ENCODE measurements at regions not wholly inside any gene's neighbourhood (a gene's known extent, or its start where the extent isn't known, plus 50 kb on each side); places are given as distances from the start of the nearest gene placed in this dataset.
A peak's percentile ranks its signal among the peaks of the same experiment; 100 is the strongest.

DNA sequence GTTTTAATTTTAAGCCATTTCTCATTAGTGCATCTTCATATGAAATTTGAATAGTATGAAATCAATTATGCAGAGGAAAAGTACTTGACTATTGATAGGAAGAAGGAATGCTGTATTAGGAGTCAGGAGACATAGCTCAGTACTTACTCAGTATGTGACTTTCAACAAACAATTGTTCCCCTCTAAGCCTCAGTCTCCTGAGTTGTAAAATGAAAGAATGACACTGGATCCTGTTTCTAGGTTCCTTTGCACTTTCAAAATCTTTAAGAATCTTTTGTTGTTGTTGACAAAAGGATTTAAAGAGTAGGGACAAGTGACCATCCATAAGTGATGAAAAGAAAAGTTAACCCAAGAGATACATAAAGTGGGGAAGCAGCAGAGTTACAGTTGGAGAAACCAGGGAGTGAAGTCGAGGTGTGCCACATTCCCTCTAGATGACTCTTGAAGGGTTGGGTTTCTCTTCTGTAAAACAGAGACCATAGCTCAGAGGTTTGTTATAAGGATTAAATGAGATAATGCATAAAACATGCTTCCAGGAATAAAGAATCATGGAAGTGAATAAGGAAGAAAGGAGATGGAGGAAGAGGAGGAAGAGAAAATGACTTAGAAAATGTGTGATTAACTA lies 105.7 kb upstream of the KCNJ15 start:
- no peaks in the 10 kb centered on the region for H3K4me1 ChIP-seq (ENCODE audit: insufficient read depth, low read length, poor library complexity, severe bottlenecking)
- no peak overlapping the region for H3K4me3 ChIP-seq (ENCODE audit: low read depth, low read length, poor library complexity, severe bottlenecking)
- H4K20me1 ChIP-seq (ENCODE audit: insufficient read depth, low read length), result no peaks in the 10 kb centered on the region
- no peak for DNase-seq (ENCODE audit: low spot score)
- POLR2A ChIA-PET, result no interaction called here
- intact Hi-C loops (cut with micrococcal nuclease; ENCODE audit: unreplicated experiment), result no loop called here
- TF ChIP-seq EZH2phosphoT487 (IDR thresholded peaks at IDR 0.05; ENCODE audit: borderline replicate concordance, low read depth, low read length), result no peak
- TF ChIP-seq, protein P1, sequence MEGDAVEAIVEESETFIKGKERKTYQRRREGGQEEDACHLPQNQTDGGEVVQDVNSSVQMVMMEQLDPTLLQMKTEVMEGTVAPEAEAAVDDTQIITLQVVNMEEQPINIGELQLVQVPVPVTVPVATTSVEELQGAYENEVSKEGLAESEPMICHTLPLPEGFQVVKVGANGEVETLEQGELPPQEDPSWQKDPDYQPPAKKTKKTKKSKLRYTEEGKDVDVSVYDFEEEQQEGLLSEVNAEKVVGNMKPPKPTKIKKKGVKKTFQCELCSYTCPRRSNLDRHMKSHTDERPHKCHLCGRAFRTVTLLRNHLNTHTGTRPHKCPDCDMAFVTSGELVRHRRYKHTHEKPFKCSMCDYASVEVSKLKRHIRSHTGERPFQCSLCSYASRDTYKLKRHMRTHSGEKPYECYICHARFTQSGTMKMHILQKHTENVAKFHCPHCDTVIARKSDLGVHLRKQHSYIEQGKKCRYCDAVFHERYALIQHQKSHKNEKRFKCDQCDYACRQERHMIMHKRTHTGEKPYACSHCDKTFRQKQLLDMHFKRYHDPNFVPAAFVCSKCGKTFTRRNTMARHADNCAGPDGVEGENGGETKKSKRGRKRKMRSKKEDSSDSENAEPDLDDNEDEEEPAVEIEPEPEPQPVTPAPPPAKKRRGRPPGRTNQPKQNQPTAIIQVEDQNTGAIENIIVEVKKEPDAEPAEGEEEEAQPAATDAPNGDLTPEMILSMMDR (conservative IDR thresholded peaks at IDR 0.05; ENCODE audit: low read length), result no peak
- no peaks in the 10 kb centered on the region for H3K9me3 ChIP-seq (ENCODE audit: low read length)
- CTCF ChIA-PET (ENCODE audit: unreplicated experiment), result no interaction called here
- H2AFZ ChIP-seq (ENCODE audit: low read length), result no peak overlapping the region
- no peaks in the 10 kb centered on the region for H3K9me2 ChIP-seq (ENCODE audit: insufficient read depth, low read length)
- H3K79me2 ChIP-seq (ENCODE audit: insufficient read depth, low read depth, low read length), result no peaks in the 10 kb centered on the region
- H3K36me3 ChIP-seq (ENCODE audit: insufficient read depth, low read length), result no peaks in the 10 kb centered on the region
- H3K27ac ChIP-seq (ENCODE audit: low read depth, low read length, poor library complexity, severe bottlenecking), result no peak overlapping the region
- H3K4me2 ChIP-seq (ENCODE audit: low read length), result no peak overlapping the region
- no TSS peak for BruUV-seq (replicated peaks)

DNA sequence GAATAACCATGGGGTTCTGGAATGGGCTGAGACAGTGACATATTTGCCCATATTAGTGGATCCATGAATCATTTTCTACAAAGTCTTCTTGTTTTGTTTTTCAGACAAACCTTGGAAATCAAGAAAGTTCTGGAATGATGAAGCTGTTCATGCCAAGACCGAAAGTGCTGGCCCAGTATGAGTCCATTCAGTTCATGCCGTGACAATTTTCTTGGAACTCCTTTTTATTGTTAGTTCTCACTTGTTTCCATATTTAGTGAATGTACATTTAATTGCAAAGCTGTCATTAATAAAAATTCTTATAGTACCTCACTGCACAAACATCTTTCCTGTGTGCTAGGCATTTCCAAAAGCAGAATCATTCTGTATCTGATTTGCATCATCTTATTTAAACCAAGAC lies 100.6 kb upstream of the KCNJ15 start:
- no peaks in the 10 kb centered on the region for H3K9me2 ChIP-seq (ENCODE audit: insufficient read depth, low read length)
- no peak overlapping the region for H3K4me3 ChIP-seq (ENCODE audit: low read depth, low read length, poor library complexity, severe bottlenecking)
- ChIA-PET CTCF (ENCODE audit: unreplicated experiment) (no interaction called here), POLR2A (no interaction called here)
- H3K27ac ChIP-seq (ENCODE audit: low read depth, low read length, poor library complexity, severe bottlenecking), result no peak overlapping the region
- no peak for TF ChIP-seq EZH2phosphoT487 (IDR thresholded peaks at IDR 0.05; ENCODE audit: borderline replicate concordance, low read depth, low read length)
- TF ChIP-seq, protein P1 (conservative IDR thresholded peaks at IDR 0.05; ENCODE audit: low read length), result no peak
- H3K4me1 ChIP-seq (ENCODE audit: insufficient read depth, low read length, poor library complexity, severe bottlenecking), result no peaks in the 10 kb centered on the region
- no peaks in the 10 kb centered on the region for H3K9me3 ChIP-seq (ENCODE audit: low read length)
- no peaks in the 10 kb centered on the region for H4K20me1 ChIP-seq (ENCODE audit: insufficient read depth, low read length)
- no peak overlapping the region for H3K4me2 ChIP-seq (ENCODE audit: low read length)
- BruUV-seq (replicated peaks), result no TSS peak
- no peak overlapping the region for H2AFZ ChIP-seq (ENCODE audit: low read length)
- no peak for DNase-seq (ENCODE audit: low spot score)
- no peaks in the 10 kb centered on the region for H3K79me2 ChIP-seq (ENCODE audit: insufficient read depth, low read depth, low read length)
- H3K36me3 ChIP-seq (ENCODE audit: insufficient read depth, low read length), result no peaks in the 10 kb centered on the region
- intact Hi-C loops (cut with micrococcal nuclease; ENCODE audit: unreplicated experiment), result loop anchor here (5.0 kb wide), 1 partner anchor 196 kb away; no protein-coding TSS in a partner anchor

DNA sequence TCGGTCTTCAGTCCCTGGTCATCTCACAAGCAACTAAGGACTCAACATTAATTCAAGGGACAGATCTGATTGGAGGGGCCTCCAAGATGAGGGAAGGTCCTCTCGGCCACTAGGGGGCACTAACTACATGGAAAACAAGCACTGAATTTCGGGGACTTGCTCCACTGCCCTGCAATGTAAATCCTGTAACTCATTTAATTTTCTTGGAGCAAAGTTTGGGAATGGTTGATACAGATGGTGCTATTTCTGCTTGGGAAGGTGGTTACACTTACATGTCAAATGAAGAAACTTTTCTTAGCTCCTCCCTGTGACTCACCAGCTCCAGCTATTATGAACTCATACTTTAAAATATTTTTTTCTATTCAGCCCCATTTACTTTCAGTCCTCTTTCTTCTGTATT lies 97.4 kb upstream of the KCNJ15 start:
- intact Hi-C loops (cut with micrococcal nuclease; ENCODE audit: unreplicated experiment), result loop anchor here (1.0 to 5.0 kb wide), 2 partner anchors 193 to 459 kb away; no protein-coding TSS in a partner anchor
- ChIA-PET POLR2A (no interaction called here), CTCF (ENCODE audit: unreplicated experiment) (no interaction called here)
- H3K27ac ChIP-seq (ENCODE audit: low read depth, low read length, poor library complexity, severe bottlenecking), result no peak overlapping the region
- no peaks in the 10 kb centered on the region for H3K9me3 ChIP-seq (ENCODE audit: low read length)
- no peaks in the 10 kb centered on the region for H4K20me1 ChIP-seq (ENCODE audit: insufficient read depth, low read length)
- no TSS peak for BruUV-seq (replicated peaks)
- no peak for TF ChIP-seq EZH2phosphoT487 (IDR thresholded peaks at IDR 0.05; ENCODE audit: borderline replicate concordance, low read depth, low read length)
- TF ChIP-seq, protein P1 (conservative IDR thresholded peaks at IDR 0.05; ENCODE audit: low read length), result peak; percentile 93
- H3K79me2 ChIP-seq (ENCODE audit: insufficient read depth, low read depth, low read length), result no peaks in the 10 kb centered on the region
- peak; percentile 63 for DNase-seq (ENCODE audit: low spot score)
- H3K4me2 ChIP-seq (ENCODE audit: low read length), result no peak overlapping the region
- no peak overlapping the region for H2AFZ ChIP-seq (ENCODE audit: low read length)
- H3K4me1 ChIP-seq (ENCODE audit: insufficient read depth, low read length, poor library complexity, severe bottlenecking), result no peaks in the 10 kb centered on the region
- H3K4me3 ChIP-seq (ENCODE audit: low read depth, low read length, poor library complexity, severe bottlenecking), result no peak overlapping the region
- no peaks in the 10 kb centered on the region for H3K36me3 ChIP-seq (ENCODE audit: insufficient read depth, low read length)
- no peaks in the 10 kb centered on the region for H3K9me2 ChIP-seq (ENCODE audit: insufficient read depth, low read length)

Data from OCI-LY7 (cell line).